H1 (cell line): ENCODE measurements at regions not wholly inside any gene's neighbourhood (a gene's known extent, or its start where the extent isn't known, plus 50 kb on each side); places are given as distances from the start of the nearest gene placed in this dataset.

Experiments used
- CHD2 ChIP-seq: IDR thresholded peaks from 2 replicates; pipeline ENCODE4 v1.6.1; 2012; ENCODE audit warnings: low read length, improper control_type of control experiment
- CTBP2 ChIP-seq: IDR thresholded peaks from 2 replicates; pipeline ENCODE4 v1.7.0; 2011; ENCODE audit warnings: borderline replicate concordance, mild to moderate bottlenecking, moderate library complexity, mixed read lengths, low read length; ENCODE audit not compliant: insufficient read depth, insufficient read length
- HDAC2 ChIP-seq, 2 experiments: fragments of 300-600 bp in 1 of 2; sonication (generic) in 1 of 2; IDR thresholded peaks; 2 replicates each; pipeline ENCODE4 v1.6.1; 2011 to 2012; ENCODE audit warnings: low read depth in 2 of 2, low read length in 2 of 2, mild to moderate bottlenecking in 2 of 2, moderate library complexity in 2 of 2, borderline replicate concordance in 1 of 2, inconsistent platforms in 1 of 2
- KDM4A ChIP-seq: IDR thresholded peaks from one replicate; pipeline ENCODE4 v1.7.1; 2012; ENCODE audit warnings: low read depth, mild to moderate bottlenecking, moderate library complexity, low read length, inconsistent platforms; ENCODE audit not compliant: severe bottlenecking
- MAFK ChIP-seq: IDR thresholded peaks from 2 replicates; pipeline ENCODE4 v1.6.1; 2012; ENCODE audit warnings: low read depth, mild to moderate bottlenecking, improper control_type of control experiment, low read length
- NRF1 ChIP-seq: IDR thresholded peaks from 2 replicates; pipeline ENCODE4 v1.6.1; 2011; ENCODE audit warnings: mild to moderate bottlenecking, low read depth, low read length, improper control_type of control experiment
- POLR2A ChIP-seq, 2 experiments: IDR thresholded peaks; 1 replicate in 1 of 2; 2 replicates in 1 of 2; pipeline ENCODE4 v1.6.1; 2011; ENCODE audit warnings: low read depth in 2 of 2, low read length in 2 of 2, mild to moderate bottlenecking in 2 of 2; ENCODE audit errors: control extremely low read depth in 1 of 2
- RXRA ChIP-seq: IDR thresholded peaks from 2 replicates; pipeline ENCODE4 v1.6.1; 2011; ENCODE audit warnings: low read depth, mild to moderate bottlenecking, low read length, moderate library complexity; ENCODE audit not compliant: insufficient read depth
- SP1 ChIP-seq: IDR thresholded peaks from 2 replicates; pipeline ENCODE4 v1.6.1; 2011; ENCODE audit warnings: low read depth, low read length
- SRF ChIP-seq: IDR thresholded peaks from 2 replicates; pipeline ENCODE4 v1.6.1; 2011; ENCODE audit warnings: mild to moderate bottlenecking, low read depth, low read length, moderate library complexity
- SUZ12 ChIP-seq: fragments of 200-600 bp; sonication (generic); IDR thresholded peaks from 2 replicates; pipeline ENCODE4 v1.6.1; 2012; ENCODE audit warnings: mild to moderate bottlenecking, inconsistent platforms, low read length, moderate library complexity, mixed read lengths
- TBP ChIP-seq: IDR thresholded peaks from 2 replicates; pipeline ENCODE4 v1.6.1; 2011; ENCODE audit warnings: low read depth, low read length, improper control_type of control experiment
- TF ChIP-seq, protein P1 (sequence below): fragments of 300-600 bp; sonication (generic); IDR thresholded peaks from 2 replicates; pipeline ENCODE4 v1.7.1; 2012; ENCODE audit warnings: low read length, moderate library complexity, mild to moderate bottlenecking, inconsistent platforms; ENCODE audit not compliant: insufficient replicate concordance

DNA sequence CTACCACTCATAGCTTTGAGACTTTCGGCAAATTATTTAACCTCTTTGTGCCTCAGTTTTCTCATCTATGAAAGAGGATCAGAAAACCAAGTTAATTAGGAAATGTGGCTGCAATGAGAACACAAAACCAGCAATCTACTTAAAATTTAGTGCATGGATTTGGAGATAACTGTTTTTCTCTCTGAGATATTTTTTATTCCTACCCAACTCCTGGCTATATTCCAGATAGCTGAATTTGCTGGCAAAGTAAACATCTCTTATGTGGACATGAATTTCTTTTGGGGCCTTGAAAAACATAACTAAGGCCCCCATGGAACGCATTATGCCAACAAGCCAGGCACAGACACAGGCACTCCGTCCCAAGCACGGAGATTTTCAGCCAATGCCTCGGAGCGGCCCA, 53.4 kb upstream of the FOXN3 start (continued):
- TF ChIP-seq, protein P1, sequence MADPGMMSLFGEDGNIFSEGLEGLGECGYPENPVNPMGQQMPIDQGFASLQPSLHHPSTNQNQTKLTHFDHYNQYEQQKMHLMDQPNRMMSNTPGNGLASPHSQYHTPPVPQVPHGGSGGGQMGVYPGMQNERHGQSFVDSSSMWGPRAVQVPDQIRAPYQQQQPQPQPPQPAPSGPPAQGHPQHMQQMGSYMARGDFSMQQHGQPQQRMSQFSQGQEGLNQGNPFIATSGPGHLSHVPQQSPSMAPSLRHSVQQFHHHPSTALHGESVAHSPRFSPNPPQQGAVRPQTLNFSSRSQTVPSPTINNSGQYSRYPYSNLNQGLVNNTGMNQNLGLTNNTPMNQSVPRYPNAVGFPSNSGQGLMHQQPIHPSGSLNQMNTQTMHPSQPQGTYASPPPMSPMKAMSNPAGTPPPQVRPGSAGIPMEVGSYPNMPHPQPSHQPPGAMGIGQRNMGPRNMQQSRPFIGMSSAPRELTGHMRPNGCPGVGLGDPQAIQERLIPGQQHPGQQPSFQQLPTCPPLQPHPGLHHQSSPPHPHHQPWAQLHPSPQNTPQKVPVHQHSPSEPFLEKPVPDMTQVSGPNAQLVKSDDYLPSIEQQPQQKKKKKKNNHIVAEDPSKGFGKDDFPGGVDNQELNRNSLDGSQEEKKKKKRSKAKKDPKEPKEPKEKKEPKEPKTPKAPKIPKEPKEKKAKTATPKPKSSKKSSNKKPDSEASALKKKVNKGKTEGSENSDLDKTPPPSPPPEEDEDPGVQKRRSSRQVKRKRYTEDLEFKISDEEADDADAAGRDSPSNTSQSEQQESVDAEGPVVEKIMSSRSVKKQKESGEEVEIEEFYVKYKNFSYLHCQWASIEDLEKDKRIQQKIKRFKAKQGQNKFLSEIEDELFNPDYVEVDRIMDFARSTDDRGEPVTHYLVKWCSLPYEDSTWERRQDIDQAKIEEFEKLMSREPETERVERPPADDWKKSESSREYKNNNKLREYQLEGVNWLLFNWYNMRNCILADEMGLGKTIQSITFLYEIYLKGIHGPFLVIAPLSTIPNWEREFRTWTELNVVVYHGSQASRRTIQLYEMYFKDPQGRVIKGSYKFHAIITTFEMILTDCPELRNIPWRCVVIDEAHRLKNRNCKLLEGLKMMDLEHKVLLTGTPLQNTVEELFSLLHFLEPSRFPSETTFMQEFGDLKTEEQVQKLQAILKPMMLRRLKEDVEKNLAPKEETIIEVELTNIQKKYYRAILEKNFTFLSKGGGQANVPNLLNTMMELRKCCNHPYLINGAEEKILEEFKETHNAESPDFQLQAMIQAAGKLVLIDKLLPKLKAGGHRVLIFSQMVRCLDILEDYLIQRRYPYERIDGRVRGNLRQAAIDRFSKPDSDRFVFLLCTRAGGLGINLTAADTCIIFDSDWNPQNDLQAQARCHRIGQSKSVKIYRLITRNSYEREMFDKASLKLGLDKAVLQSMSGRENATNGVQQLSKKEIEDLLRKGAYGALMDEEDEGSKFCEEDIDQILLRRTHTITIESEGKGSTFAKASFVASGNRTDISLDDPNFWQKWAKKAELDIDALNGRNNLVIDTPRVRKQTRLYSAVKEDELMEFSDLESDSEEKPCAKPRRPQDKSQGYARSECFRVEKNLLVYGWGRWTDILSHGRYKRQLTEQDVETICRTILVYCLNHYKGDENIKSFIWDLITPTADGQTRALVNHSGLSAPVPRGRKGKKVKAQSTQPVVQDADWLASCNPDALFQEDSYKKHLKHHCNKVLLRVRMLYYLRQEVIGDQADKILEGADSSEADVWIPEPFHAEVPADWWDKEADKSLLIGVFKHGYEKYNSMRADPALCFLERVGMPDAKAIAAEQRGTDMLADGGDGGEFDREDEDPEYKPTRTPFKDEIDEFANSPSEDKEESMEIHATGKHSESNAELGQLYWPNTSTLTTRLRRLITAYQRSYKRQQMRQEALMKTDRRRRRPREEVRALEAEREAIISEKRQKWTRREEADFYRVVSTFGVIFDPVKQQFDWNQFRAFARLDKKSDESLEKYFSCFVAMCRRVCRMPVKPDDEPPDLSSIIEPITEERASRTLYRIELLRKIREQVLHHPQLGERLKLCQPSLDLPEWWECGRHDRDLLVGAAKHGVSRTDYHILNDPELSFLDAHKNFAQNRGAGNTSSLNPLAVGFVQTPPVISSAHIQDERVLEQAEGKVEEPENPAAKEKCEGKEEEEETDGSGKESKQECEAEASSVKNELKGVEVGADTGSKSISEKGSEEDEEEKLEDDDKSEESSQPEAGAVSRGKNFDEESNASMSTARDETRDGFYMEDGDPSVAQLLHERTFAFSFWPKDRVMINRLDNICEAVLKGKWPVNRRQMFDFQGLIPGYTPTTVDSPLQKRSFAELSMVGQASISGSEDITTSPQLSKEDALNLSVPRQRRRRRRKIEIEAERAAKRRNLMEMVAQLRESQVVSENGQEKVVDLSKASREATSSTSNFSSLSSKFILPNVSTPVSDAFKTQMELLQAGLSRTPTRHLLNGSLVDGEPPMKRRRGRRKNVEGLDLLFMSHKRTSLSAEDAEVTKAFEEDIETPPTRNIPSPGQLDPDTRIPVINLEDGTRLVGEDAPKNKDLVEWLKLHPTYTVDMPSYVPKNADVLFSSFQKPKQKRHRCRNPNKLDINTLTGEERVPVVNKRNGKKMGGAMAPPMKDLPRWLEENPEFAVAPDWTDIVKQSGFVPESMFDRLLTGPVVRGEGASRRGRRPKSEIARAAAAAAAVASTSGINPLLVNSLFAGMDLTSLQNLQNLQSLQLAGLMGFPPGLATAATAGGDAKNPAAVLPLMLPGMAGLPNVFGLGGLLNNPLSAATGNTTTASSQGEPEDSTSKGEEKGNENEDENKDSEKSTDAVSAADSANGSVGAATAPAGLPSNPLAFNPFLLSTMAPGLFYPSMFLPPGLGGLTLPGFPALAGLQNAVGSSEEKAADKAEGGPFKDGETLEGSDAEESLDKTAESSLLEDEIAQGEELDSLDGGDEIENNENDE, result no peak
- no peak for TF ChIP-seq HDAC2 (IDR thresholded peaks at IDR 0.05; ENCODE audit: borderline replicate concordance in 1 of 2, low read depth in 2 of 2, low read length in 2 of 2)
- no peak for TF ChIP-seq CHD2
- TF ChIP-seq NRF1, result no peak
- TF ChIP-seq SUZ12, result no peak
- TF ChIP-seq KDM4A, result no peak
- no peak for TF ChIP-seq POLR2A (IDR thresholded peaks at IDR 0.05; ENCODE audit: control extremely low read depth in 1 of 2, low read depth in 2 of 2, low read length in 2 of 2)
- no peak for TF ChIP-seq TBP
- no peak for TF ChIP-seq RXRA
- TF ChIP-seq MAFK, result no peak
- no peak for TF ChIP-seq SP1
- TF ChIP-seq CTBP2, result no peak
- TF ChIP-seq SRF, result no peak
